ENCODE measurements at regions not wholly inside any gene's neighbourhood (a gene's known extent, or its start where the extent isn't known, plus 50 kb on each side); places are given as distances from the start of the nearest gene placed in this dataset.
"Not testable (repeated sequence)": the region's sequence is repeated elsewhere in the genome, so short reads cannot be mapped to it uniquely, and the experiment has no call there.

GRCh38 chrX:55160685-55161552 lies 59.2 kb upstream of the PAGE5 start:
- DNase-seq (ENCODE audit: low read depth in 2 of 2): peak; percentile 86 to 91
- peak; percentile 9 for TF ChIP-seq CTCF (IDR thresholded peaks at IDR 0.05; ENCODE audit: low read depth, low read length)
- peak overlapping the region; percentile 63 to 73 for H3K4me3 ChIP-seq (replicated peaks in 1 of 2; ENCODE audit: low read depth in 2 of 2, low read length in 2 of 2)

GRCh38 chrX:55161581-55161980 lies 58.6 kb upstream of the PAGE5 start:
- DNase-seq (ENCODE audit: low read depth in 2 of 2): no peak
- no peak for TF ChIP-seq CTCF (IDR thresholded peaks at IDR 0.05; ENCODE audit: low read depth, low read length)

GRCh38 chrX:55163171-55163570 lies 57.0 kb upstream of the PAGE5 start:
- no peak for TF ChIP-seq CTCF (IDR thresholded peaks at IDR 0.05; ENCODE audit: low read depth, low read length)
- DNase-seq (ENCODE audit: low read depth in 2 of 2): no peak

More at GRCh38 chrX:55161581-55161980, 58.6 kb upstream of the PAGE5 start:
- peak overlapping the region; percentile 63 to 73 for H3K4me3 ChIP-seq (replicated peaks in 1 of 2; ENCODE audit: low read depth in 2 of 2, low read length in 2 of 2)

GRCh38 chrX:55165026-55165425 lies 55.1 kb upstream of the PAGE5 start:
- DNase-seq (ENCODE audit: low read depth in 2 of 2): not testable (repeated sequence)

More at GRCh38 chrX:55163171-55163570, 57.0 kb upstream of the PAGE5 start:
- no peak overlapping the region for H3K4me3 ChIP-seq (replicated peaks in 1 of 2; ENCODE audit: low read depth in 2 of 2, low read length in 2 of 2)

GRCh38 chrX:55167124-55167803 lies 52.9 kb upstream of the PAGE5 start:
- DNase-seq (ENCODE audit: low read depth in 2 of 2): peak in 1 of 2 donors; percentile 2
- H3K4me3 ChIP-seq (replicated peaks in 1 of 2; ENCODE audit: low read depth in 2 of 2, low read length in 2 of 2): no peak overlapping the region
- TF ChIP-seq CTCF (IDR thresholded peaks at IDR 0.05; ENCODE audit: low read depth, low read length): no peak

More at GRCh38 chrX:55165026-55165425, 55.1 kb upstream of the PAGE5 start:
- not testable (repeated sequence) for H3K4me3 ChIP-seq (replicated peaks in 1 of 2; ENCODE audit: low read depth in 2 of 2, low read length in 2 of 2)

- H3K4me3 ChIP-seq (replicated peaks in 1 of 2; ENCODE audit: low read depth in 2 of 2, low read length in 2 of 2): no peak overlapping the region
- DNase-seq (ENCODE audit: low read depth in 2 of 2): no peak
- TF ChIP-seq CTCF (IDR thresholded peaks at IDR 0.05; ENCODE audit: low read depth, low read length): no peak
Measured at GRCh38 chrX:55167901-55168300, 52.2 kb upstream of the PAGE5 start.

- DNase-seq (ENCODE audit: low read depth in 2 of 2): no peak
- no peak for TF ChIP-seq CTCF (IDR thresholded peaks at IDR 0.05; ENCODE audit: low read depth, low read length)
- H3K4me3 ChIP-seq (replicated peaks in 1 of 2; ENCODE audit: low read depth in 2 of 2, low read length in 2 of 2): no peak overlapping the region
Measured at GRCh38 chrX:55169782-55170181, 50.4 kb upstream of the PAGE5 start.

All from cardiac fibroblast (primary cell).